GM12872 (cell line): ENCODE measurements at regions not wholly inside any gene's neighbourhood (a gene's known extent, or its start where the extent isn't known, plus 50 kb on each side); places are given as distances from the start of the nearest gene placed in this dataset.

Experiments used
- CTCF ChIP-seq: IDR thresholded peaks from 3 replicates; pipeline ENCODE4 v1.5.1; 2011; ENCODE audit warnings: low read depth, mild to moderate bottlenecking, low read length, moderate library complexity; ENCODE audit not compliant: insufficient read depth

- TF ChIP-seq CTCF, result no peak
Observed at GRCh38 chr1:147052677-147053076, 114.6 kb downstream of the NBPF12 start.

GRCh38 chr1:147052143-147052542 is 114.0 kb downstream of the NBPF12 start:
- TF ChIP-seq CTCF, result no peak

GRCh38 chr1:147051136-147051535 is 113.0 kb downstream of the NBPF12 start:
- no peak for TF ChIP-seq CTCF

- no peak for TF ChIP-seq CTCF
Observed at GRCh38 chr1:147050654-147051053, 112.5 kb downstream of the NBPF12 start.

GRCh38 chr1:147046189-147046862 is 108.2 kb downstream of the NBPF12 start:
- no peak for TF ChIP-seq CTCF
